DOHH2 (cell line): ENCODE measurements at regions not wholly inside any gene's neighbourhood (a gene's known extent, or its start where the extent isn't known, plus 50 kb on each side); places are given as distances from the start of the nearest gene placed in this dataset.

ENCODE experiments used
- H3F3A ChIP-seq: fragments of 200-600 bp; sonication (generic), shearing (Covaris generic); 2 replicates; pipeline ENCODE4 v1.6.0; 2016; ENCODE audit warnings: antibody characterized with exemption, mild to moderate bottlenecking; ENCODE audit not compliant: control insufficient read depth, insufficient read depth
- H3K27ac ChIP-seq: fragments of 200-600 bp; sonication (generic); 2 replicates; pipeline ENCODE4 v1.5.1; 2014; ENCODE audit warnings: low read depth, mild to moderate bottlenecking, low read length, moderate library complexity
- H3K27me3 ChIP-seq: fragments of 200-600 bp; sonication (generic); 2 replicates; pipeline ENCODE4 v1.6.1; 2014; ENCODE audit warnings: mild to moderate bottlenecking, low read length, mixed read lengths; ENCODE audit not compliant: control insufficient read depth
- H3K36me3 ChIP-seq: fragments of 200-600 bp; sonication (generic); 2 replicates; pipeline ENCODE4 v1.6.1; 2014; ENCODE audit warnings: mild to moderate bottlenecking, low read length, moderate library complexity, mixed read lengths; ENCODE audit not compliant: control insufficient read depth
- H3K4me1 ChIP-seq: fragments of 200-600 bp; sonication (generic); 2 replicates; pipeline ENCODE4 v1.6.1; 2014; ENCODE audit warnings: mild to moderate bottlenecking, low read length, mixed read lengths; ENCODE audit not compliant: control insufficient read depth
- H3K4me2 ChIP-seq: fragments of 200-600 bp; sonication (generic); 2 replicates; pipeline ENCODE4 v1.6.0; 2014; ENCODE audit warnings: mild to moderate bottlenecking, low read length, moderate library complexity
- H3K4me3 ChIP-seq: fragments of 200-600 bp; sonication (generic); 2 replicates; pipeline ENCODE4 v1.5.1; 2014; ENCODE audit warnings: mild to moderate bottlenecking, low read length, mixed read lengths
- H3K79me2 ChIP-seq: fragments of 200-600 bp; sonication (generic); 2 replicates; pipeline ENCODE4 v1.6.1; 2014; ENCODE audit warnings: mild to moderate bottlenecking, low read length, mixed read lengths; ENCODE audit not compliant: control insufficient read depth
- H3K9me2 ChIP-seq: fragments of 200-600 bp; sonication (generic); replicated peaks from 2 replicates; pipeline ENCODE4 v1.6.1; 2014; ENCODE audit warnings: mild to moderate bottlenecking, low read length, mixed read lengths; ENCODE audit not compliant: control insufficient read depth
- H3K9me3 ChIP-seq: fragments of 200-600 bp; sonication (generic); 2 replicates; pipeline ENCODE4 v1.6.1; 2014; ENCODE audit warnings: antibody characterized with exemption, low read length, mixed read lengths; ENCODE audit not compliant: control insufficient read depth, insufficient read depth
- H4K20me1 ChIP-seq: fragments of 200-600 bp; sonication (generic); 2 replicates; pipeline ENCODE4 v1.6.0; 2014; ENCODE audit warnings: low read depth, mild to moderate bottlenecking, antibody characterized with exemption, low read length, moderate library complexity; ENCODE audit not compliant: control insufficient read depth, insufficient read depth
- CTCF ChIP-seq: fragments of 200-600 bp; sonication (generic); IDR thresholded peaks from one replicate; pipeline ENCODE4 v1.5.1; 2014; ENCODE audit warnings: antibody characterized with exemption, mild to moderate bottlenecking, low read depth, low read length; ENCODE audit not compliant: poor library complexity, severe bottlenecking
- EZH2phosphoT487 ChIP-seq: fragments of 200-600 bp; sonication (generic); IDR thresholded peaks from 2 replicates; pipeline ENCODE4 v1.6.1; 2017; ENCODE audit warnings: borderline replicate concordance, mild to moderate bottlenecking, antibody characterized with exemption, low read length, moderate library complexity, mixed read lengths

- H3K79me2 ChIP-seq, result no peaks in the 10 kb centered on the region
- no peak overlapping the region for H3K27ac ChIP-seq
- no peak overlapping the region for H3K4me3 ChIP-seq
- H3K4me2 ChIP-seq, result no peak overlapping the region
- H3K9me3 ChIP-seq, result no peaks in the 10 kb centered on the region
- H3K27me3 ChIP-seq, result no peaks in the 10 kb centered on the region
- H4K20me1 ChIP-seq, result no peaks in the 10 kb centered on the region
- no peaks in the 10 kb centered on the region for H3F3A ChIP-seq
- no peak for TF ChIP-seq CTCF
- TF ChIP-seq EZH2phosphoT487, result no peak
- H3K4me1 ChIP-seq, result no peaks in the 10 kb centered on the region
- H3K36me3 ChIP-seq, result no peaks in the 10 kb centered on the region
- H3K9me2 ChIP-seq, result no peaks in the 10 kb centered on the region; the same call in 1 of the 2 replicates
Measured at GRCh38 chr20:11820838-11821237, 96.9 kb upstream of the BTBD3 start.

GRCh38 chr20:11822540-11822794, 95.2 kb upstream of the BTBD3 start:
- Histone ChIP-seq H3K27me3 (no peaks in the 10 kb centered on the region), H3K36me3 (no peaks in the 10 kb centered on the region), H3K4me1 (no peaks in the 10 kb centered on the region), H3K4me2 (no peak overlapping the region), H3K9me2 (no peaks in the 10 kb centered on the region; the same call in 1 of the 2 replicates), H3K4me3 (no peak overlapping the region), H3K27ac (no peak overlapping the region), H3K9me3 (no peaks in the 10 kb centered on the region), H3K79me2 (no peaks in the 10 kb centered on the region), H4K20me1 (no peaks in the 10 kb centered on the region), H3F3A (no peaks in the 10 kb centered on the region)
- no peak for TF ChIP-seq EZH2phosphoT487
- no peak for TF ChIP-seq CTCF

DNA sequence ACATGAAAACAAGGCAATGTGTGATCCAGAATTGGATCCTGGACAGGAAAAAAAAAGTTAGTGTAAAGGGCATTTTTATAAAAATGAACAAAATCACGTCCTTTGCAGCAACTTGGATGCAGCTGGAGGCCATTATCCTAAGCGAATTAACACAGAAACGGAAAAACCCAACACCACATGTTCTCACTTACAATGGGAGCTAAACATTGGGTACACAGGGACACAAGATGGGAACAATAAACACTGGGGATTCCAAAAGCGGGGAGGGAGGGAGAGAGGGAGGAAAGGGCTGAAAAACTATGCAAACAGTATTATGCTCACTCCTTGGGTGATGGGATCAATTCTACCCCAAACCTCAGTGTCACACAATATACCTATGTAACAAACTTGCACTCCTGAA, 91.4 kb upstream of the BTBD3 start:
- no peak overlapping the region for H3K27ac ChIP-seq
- H3K9me3 ChIP-seq, result no peaks in the 10 kb centered on the region
- no peak overlapping the region for H3K4me2 ChIP-seq
- H4K20me1 ChIP-seq, result no peaks in the 10 kb centered on the region
- no peaks in the 10 kb centered on the region for H3K79me2 ChIP-seq
- no peaks in the 10 kb centered on the region; the same call in 1 of the 2 replicates for H3K9me2 ChIP-seq
- no peaks in the 10 kb centered on the region for H3F3A ChIP-seq
- H3K36me3 ChIP-seq, result no peaks in the 10 kb centered on the region
- no peak for TF ChIP-seq CTCF
- TF ChIP-seq EZH2phosphoT487, result no peak
- H3K4me3 ChIP-seq, result no peak overlapping the region
- no peaks in the 10 kb centered on the region for H3K4me1 ChIP-seq
- H3K27me3 ChIP-seq, result no peaks in the 10 kb centered on the region

GRCh38 chr20:11832397-11832796, 85.3 kb upstream of the BTBD3 start:
- no peaks in the 10 kb centered on the region for H3F3A ChIP-seq
- H3K27ac ChIP-seq, result no peak overlapping the region

More at GRCh38 chr20:11832397-11832796, 85.3 kb upstream of the BTBD3 start:
- Histone ChIP-seq H3K4me3 (no peak overlapping the region), H3K9me3 (no peaks in the 10 kb centered on the region), H3K79me2 (no peaks in the 10 kb centered on the region), H3K4me2 (no peak overlapping the region), H3K4me1 (no peaks in the 10 kb centered on the region), H4K20me1 (no peaks in the 10 kb centered on the region), H3K36me3 (no peaks in the 10 kb centered on the region), H3K27me3 (no peaks in the 10 kb centered on the region), H3K9me2 (no peaks in the 10 kb centered on the region)
- TF ChIP-seq CTCF, result no peak
- TF ChIP-seq EZH2phosphoT487, result no peak
